Motor neuron (in vitro differentiated cells): ENCODE measurements at regions not wholly inside any gene's neighbourhood (a gene's known extent, or its start where the extent isn't known, plus 50 kb on each side); places are given as distances from the start of the nearest gene placed in this dataset.

Experiments
- ATAC-seq, 8 experiments: fragments of 200-7000 bp; cut with Tn5 transposase; replicated peaks in 6 of 8; 2 replicates each; pipeline ENCODE4 v1.8.0; 2021; ENCODE audit warnings: mild to moderate bottlenecking in 8 of 8, moderate library complexity in 8 of 8
- H3K27ac ChIP-seq, 2 donors: fragments of 250-450 bp; sonication (Bioruptor Pico); 2 replicates each; pipeline ENCODE4 v1.9.0; 2021; ENCODE audit warnings: antibody characterized with exemption in 2 of 2, mild to moderate bottlenecking in 2 of 2, moderate library complexity in 1 of 2
- H3K4me1 ChIP-seq, 2 donors: fragments of 250-450 bp; sonication (Bioruptor Pico); replicated peaks in 1 of 2; 2 replicates each; pipeline ENCODE4 v1.6.1; 2021; ENCODE audit warnings: antibody characterized with exemption in 2 of 2, mild to moderate bottlenecking in 2 of 2, moderate library complexity in 1 of 2
- H3K4me3 ChIP-seq, 5 donors: fragments of 250-450 bp; sonication (Bioruptor Pico); 2 replicates each; pipeline ENCODE4 v1.9.0; 2021; ENCODE audit warnings: antibody characterized with exemption in 5 of 5, mild to moderate bottlenecking in 5 of 5, moderate library complexity in 4 of 5
- WGBS, 10 experiments: fragments of 450-650 bp; shearing (Covaris generic); methylation state at CpG; one replicate each; pipeline ENCODE4 v1.0.0; 2022; 5-methylcytosine and 5-hydroxymethylcytosine counted together
- in situ Hi-C, 9 experiments: fragments of 400-800 bp; cut with MboI; loops; one replicate each; pipeline ENCODE4 v1.15.0; 2021; ENCODE audit warnings: low sequenced_read_pairs in 9 of 9, low pct_unique_long_range_greater_than_20kb in 2 of 9; ENCODE audit not compliant: unreplicated experiment in 9 of 9

- in situ Hi-C loops = no loop called here
- no peak overlapping the region for H3K4me3 ChIP-seq
- H3K4me1 ChIP-seq = peaks cover 11 to 20% of the 10 kb centered on the region in 2 donors
- no peak overlapping the region for H3K27ac ChIP-seq
- 89 to 100% (median 100%) methylated on average over 1 of the region's 1 CpG; no CpG with 5 or more reads in 3 of the 10 experiments for WGBS, 10 experiments
- no peak for ATAC-seq
Observed at GRCh38 chr12:92301356-92301755, 155.7 kb upstream of the BTG1 start.

GRCh38 chr12:92300777-92301176 lies 155.1 kb upstream of the BTG1 start:
- H3K27ac ChIP-seq = no peak overlapping the region
- in situ Hi-C loops = no loop called here
- no peak overlapping the region for H3K4me3 ChIP-seq
- H3K4me1 ChIP-seq = peaks cover 11 to 20% of the 10 kb centered on the region in 2 donors
- ATAC-seq = no peak
- 80 to 100% (median 95%) methylated on average over 1 to 2 of the region's 2 CpGs; no CpG with 5 or more reads in 1 of the 10 experiments for whole genome bisulfite sequencing, 10 experiments

- ATAC-seq = no peak
- in situ Hi-C loops = loop anchor here in 1 of 9 experiments (25.0 kb wide), 1 partner anchor 88 kb away; no protein-coding TSS in a partner anchor
- no peak overlapping the region for H3K27ac ChIP-seq
- WGBS, 10 experiments = 70 to 100% (median 96%) methylated on average over 1 to 3 of the region's 3 CpGs; no CpG with 5 or more reads in 3 of the 10 experiments
- H3K4me3 ChIP-seq = no peak overlapping the region
- H3K4me1 ChIP-seq = peaks cover 9 to 14% of the 10 kb centered on the region in 2 donors
Observed at GRCh38 chr12:92299744-92300143, 154.1 kb upstream of the BTG1 start.

- ATAC-seq = no peak
- no peak overlapping the region for H3K4me3 ChIP-seq
- in situ Hi-C loops = loop anchor here in 1 of 9 experiments (25.0 kb wide), 1 partner anchor 88 kb away; no protein-coding TSS in a partner anchor
- H3K27ac ChIP-seq = no peak overlapping the region
- 40 to 100% (median 84%) methylated on average over 1 to 2 of the region's 2 CpGs; no CpG with 5 or more reads in 1 of the 10 experiments for WGBS, 10 experiments
- H3K4me1 ChIP-seq = peaks cover 9 to 10% of the 10 kb centered on the region in 2 donors
Observed at GRCh38 chr12:92299344-92299743, 153.7 kb upstream of the BTG1 start.

- peak in 2 of 8 experiments; percentile 25 to 45 for ATAC-seq
- in situ Hi-C loops = loop anchor here in 1 of 9 experiments (25.0 kb wide), 1 partner anchor 89 kb away; no protein-coding TSS in a partner anchor
- Histone ChIP-seq H3K4me3 (no peak overlapping the region), H3K4me1 (no peaks in the 10 kb centered on the region), H3K27ac (no peak overlapping the region)
- WGBS, 10 experiments = 16 to 100% (median 83%) methylated on average over 1 to 6 of the region's 8 CpGs; no CpG with 5 or more reads in 2 of the 10 experiments
Observed at GRCh38 chr12:92297932-92298696, 152.5 kb upstream of the BTG1 start.

- in situ Hi-C loops = loop anchor here in 1 of 9 experiments (25.0 kb wide), 1 partner anchor 90 kb away; no protein-coding TSS in a partner anchor
- 30 to 100% (median 80%) methylated on average over 1 to 4 of the region's 4 CpGs; no CpG with 5 or more reads in 2 of the 10 experiments for WGBS, 10 experiments
- Histone ChIP-seq H3K4me3 (no peak overlapping the region), H3K27ac (no peak overlapping the region), H3K4me1 (no peaks in the 10 kb centered on the region)
- ATAC-seq = no peak
Observed at GRCh38 chr12:92297405-92297804, 151.8 kb upstream of the BTG1 start.

GRCh38 chr12:92295523-92295922 lies 149.9 kb upstream of the BTG1 start:
- Histone ChIP-seq H3K27ac (no peak overlapping the region), H3K4me3 (no peak overlapping the region), H3K4me1 (no peaks in the 10 kb centered on the region)
- WGBS, 10 experiments = 38 to 100% (median 83%) methylated on average over 1 to 3 of the region's 3 CpGs; no CpG with 5 or more reads in 1 of the 10 experiments
- in situ Hi-C loops = loop anchor here in 1 of 9 experiments (25.0 kb wide), 1 partner anchor 92 kb away; no protein-coding TSS in a partner anchor
- ATAC-seq = no peak

GRCh38 chr12:92294676-92295440 lies 149.2 kb upstream of the BTG1 start:
- H3K4me1 ChIP-seq = peaks cover 1 to 3% of the 10 kb centered on the region in 2 donors
- no peak for ATAC-seq
- in situ Hi-C loops = loop anchor here in 1 of 9 experiments (25.0 kb wide), 1 partner anchor 92 kb away; no protein-coding TSS in a partner anchor
- 64 to 100% (median 90%) methylated on average over 2 to 4 of the region's 4 CpGs; no CpG with 5 or more reads in 3 of the 10 experiments for WGBS, 10 experiments
- H3K27ac ChIP-seq = no peak overlapping the region
- no peak overlapping the region for H3K4me3 ChIP-seq

GRCh38 chr12:92292016-92292415 lies 146.4 kb upstream of the BTG1 start:
- in situ Hi-C loops = loop anchor here in 1 of 9 experiments (25.0 kb wide), 1 partner anchor 95 kb away; no protein-coding TSS in a partner anchor
- H3K4me1 ChIP-seq = peaks cover 3 to 6% of the 10 kb centered on the region in 2 donors
- 80 to 100% (median 93%) methylated on average over 1 to 4 of the region's 4 CpGs; no CpG with 5 or more reads in 1 of the 10 experiments for WGBS, 10 experiments
- H3K4me3 ChIP-seq = no peak overlapping the region
- no peak overlapping the region for H3K27ac ChIP-seq
- no peak for ATAC-seq

GRCh38 chr12:92290886-92291285 lies 145.2 kb upstream of the BTG1 start:
- peaks cover 3 to 6% of the 10 kb centered on the region in 2 donors for H3K4me1 ChIP-seq
- H3K4me3 ChIP-seq = no peak overlapping the region
- in situ Hi-C loops = loop anchor here in 1 of 9 experiments (25.0 kb wide), 1 partner anchor 96 kb away; no protein-coding TSS in a partner anchor
- no peak overlapping the region for H3K27ac ChIP-seq
- 60 to 100% (median 100%) methylated on average over 1 of the region's 1 CpG; no CpG with 5 or more reads in 3 of the 10 experiments for WGBS, 10 experiments
- ATAC-seq = peak in 1 of 8 experiments; percentile 67

- in situ Hi-C loops = loop anchor here in 1 of 9 experiments (25.0 kb wide), 1 partner anchor 97 kb away; no protein-coding TSS in a partner anchor
- Histone ChIP-seq H3K4me3 (no peak overlapping the region), H3K4me1 (peaks cover 3 to 6% of the 10 kb centered on the region in 2 donors), H3K27ac (no peak overlapping the region)
- peak in 2 of 8 experiments; percentile 24 to 59 for ATAC-seq
- 67 to 80% methylated on average over 1 of the region's 1 CpG; no CpG with 5 or more reads in 8 of the 10 experiments for WGBS, 10 experiments
Observed at GRCh38 chr12:92290350-92290695, 144.7 kb upstream of the BTG1 start.

- no peak overlapping the region for H3K4me3 ChIP-seq
- WGBS, 10 experiments = 0 to 100% (median 82%) methylated on average over 1 to 5 of the region's 5 CpGs
- in situ Hi-C loops = loop anchor here in 1 of 9 experiments (25.0 kb wide), 1 partner anchor 98 kb away; no protein-coding TSS in a partner anchor
- ATAC-seq = peak in 3 of 8 experiments; percentile 53 to 71 (median 64)
- peaks cover 3 to 6% of the 10 kb centered on the region in 2 donors for H3K4me1 ChIP-seq
- no peak overlapping the region for H3K27ac ChIP-seq
Observed at GRCh38 chr12:92289629-92290349, 144.1 kb upstream of the BTG1 start.
